ENCODE measurements at regions not wholly inside any gene's neighbourhood (a gene's known extent, or its start where the extent isn't known, plus 50 kb on each side); places are given as distances from the start of the nearest gene placed in this dataset.
"Not testable (repeated sequence)": the region's sequence is repeated elsewhere in the genome, so short reads cannot be mapped to it uniquely, and the experiment has no call there.

DNA sequence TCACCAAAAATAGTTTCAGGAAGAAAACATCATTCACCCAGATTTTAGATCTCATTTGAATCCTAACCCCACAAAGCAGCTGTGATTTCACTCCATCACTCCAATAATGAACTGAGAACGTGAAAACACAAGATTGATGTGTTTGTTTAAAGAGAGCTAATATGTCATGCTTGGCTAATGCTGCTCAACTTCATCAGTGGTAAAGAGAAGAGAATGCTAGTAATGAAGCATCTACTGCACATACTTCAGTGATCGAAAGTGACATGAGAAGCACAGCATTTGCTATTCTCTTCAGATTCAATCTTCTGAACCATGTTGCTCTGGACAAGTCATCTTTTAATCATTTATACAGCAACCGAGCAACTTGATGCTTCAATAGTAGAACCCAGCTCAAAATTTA, 874.7 kb downstream of the EFNA5 start:
- TF ChIP-seq CTCF (IDR thresholded peaks at IDR 0.05; ENCODE audit: low read depth, low read length, missing control alignments), result no peak
- no peak for DNase-seq (ENCODE audit: low read depth)
- in situ Hi-C loops (cut with HindIII; ENCODE audit: low sequenced_read_pairs), result no loop called here
- H3K4me3 ChIP-seq (ENCODE audit: low read depth, low read length), result no peak overlapping the region

DNA sequence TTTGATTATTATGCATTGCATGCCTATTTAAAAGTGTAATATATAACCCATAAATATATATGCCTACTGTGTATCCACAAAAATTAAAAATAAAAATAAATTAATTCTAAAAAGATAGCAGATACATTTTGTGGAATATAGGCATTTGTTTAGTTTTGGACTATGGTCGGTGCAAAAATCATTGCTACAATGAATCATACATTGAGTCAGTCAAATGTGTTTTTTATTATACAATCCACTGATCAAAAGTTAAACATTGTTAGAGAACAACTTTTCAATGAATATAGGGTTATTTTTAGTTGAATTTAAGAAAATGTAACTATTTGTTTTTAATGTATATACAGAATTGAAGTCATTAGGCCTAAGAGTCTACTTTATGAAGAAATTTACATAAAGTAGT, 885.9 kb downstream of the EFNA5 start:
- H3K4me3 ChIP-seq (ENCODE audit: low read depth, low read length), result no peak overlapping the region
- no peak for DNase-seq (ENCODE audit: low read depth)
- TF ChIP-seq CTCF (IDR thresholded peaks at IDR 0.05; ENCODE audit: low read depth, low read length, missing control alignments), result no peak
- in situ Hi-C loops (cut with HindIII; ENCODE audit: low sequenced_read_pairs), result no loop called here

DNA sequence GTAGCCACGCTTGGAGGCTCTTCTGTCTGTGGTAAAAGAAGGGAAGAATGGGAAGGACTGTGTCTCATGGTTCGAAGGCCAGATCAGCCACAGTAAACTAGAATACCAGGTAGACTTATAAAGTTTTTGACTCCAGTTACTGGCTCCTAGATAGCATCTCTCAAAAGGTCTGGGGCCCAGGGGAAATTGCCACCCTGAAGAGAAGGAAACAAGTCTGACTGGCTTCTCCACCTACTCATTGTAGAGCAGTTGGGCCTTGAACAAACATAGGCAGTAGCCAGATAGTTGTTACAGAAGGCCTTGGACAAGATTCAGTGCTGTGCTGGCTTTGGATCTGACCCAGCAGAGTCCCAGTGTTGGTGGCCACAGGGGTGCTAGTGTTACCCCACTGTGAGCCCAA, 890.4 kb downstream of the EFNA5 start:
- DNase-seq (ENCODE audit: low read depth), result no peak
- no peak for TF ChIP-seq CTCF (IDR thresholded peaks at IDR 0.05; ENCODE audit: low read depth, low read length, missing control alignments)
- no peak overlapping the region for H3K4me3 ChIP-seq (ENCODE audit: low read depth, low read length)
- in situ Hi-C loops (cut with HindIII; ENCODE audit: low sequenced_read_pairs), result no loop called here

- DNase-seq (ENCODE audit: low read depth); H3K4me3 ChIP-seq (ENCODE audit: low read depth, low read length); in situ Hi-C loops (cut with HindIII; ENCODE audit: low sequenced_read_pairs): not testable (repeated sequence)
Measured at GRCh38 chr5:106776515-106776914, 894.2 kb downstream of the EFNA5 start.

DNA sequence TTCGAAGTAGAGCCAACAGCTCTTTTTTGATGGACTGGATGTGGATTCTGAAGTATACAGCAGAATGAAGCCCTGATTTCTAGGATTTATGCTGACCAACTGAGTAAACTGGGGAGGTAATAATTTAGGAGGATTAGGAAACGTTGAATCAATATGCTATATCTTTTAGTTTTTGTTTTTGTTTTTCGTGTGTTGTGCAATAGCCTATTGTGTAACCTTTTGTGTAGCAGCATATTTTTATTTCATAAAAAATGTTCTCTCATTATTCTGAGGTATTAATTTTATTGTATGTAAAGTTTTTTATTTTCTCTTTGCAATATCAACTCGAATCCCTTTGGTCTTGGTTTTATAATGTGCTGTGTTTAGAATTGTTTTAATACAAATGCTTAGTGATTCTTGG, 902.3 kb downstream of the EFNA5 start:
- no peak overlapping the region for H3K4me3 ChIP-seq (ENCODE audit: low read depth, low read length)
- TF ChIP-seq CTCF (IDR thresholded peaks at IDR 0.05; ENCODE audit: low read depth, low read length, missing control alignments), result no peak
- in situ Hi-C loops (cut with HindIII; ENCODE audit: low sequenced_read_pairs), result no loop called here
- DNase-seq (ENCODE audit: low read depth), result no peak

GRCh38 chr5:106766916-106767315, 903.8 kb downstream of the EFNA5 start:
- DNase-seq (ENCODE audit: low read depth), result no peak
- no peak for TF ChIP-seq CTCF (IDR thresholded peaks at IDR 0.05; ENCODE audit: low read depth, low read length, missing control alignments)
- H3K4me3 ChIP-seq (ENCODE audit: low read depth, low read length), result no peak overlapping the region
- in situ Hi-C loops (cut with HindIII; ENCODE audit: low sequenced_read_pairs), result no loop called here

DNA sequence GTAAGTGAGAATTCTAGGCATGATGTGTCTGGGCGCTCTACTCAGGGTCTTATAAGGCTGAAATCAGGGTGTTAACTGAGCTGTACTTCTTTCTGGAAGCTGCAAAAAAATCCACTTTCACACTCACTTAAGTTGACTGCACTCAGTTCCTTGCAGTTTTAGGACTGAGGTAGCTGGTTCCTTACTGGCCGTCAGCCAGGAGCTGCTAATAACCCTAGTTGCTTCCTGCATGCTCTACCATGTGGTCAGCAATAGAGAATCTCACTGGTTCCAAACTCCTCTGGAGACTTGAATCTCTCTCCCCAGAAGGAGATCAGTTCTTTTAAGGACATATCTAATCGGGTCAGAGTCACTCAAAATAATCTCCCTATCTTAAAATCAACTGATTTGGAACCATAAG, 911.2 kb downstream of the EFNA5 start:
- in situ Hi-C loops (cut with HindIII; ENCODE audit: low sequenced_read_pairs), result no loop called here
- DNase-seq (ENCODE audit: low read depth), result no peak

More for the DNA sequence above, 911.2 kb downstream of the EFNA5 start:
- TF ChIP-seq CTCF (IDR thresholded peaks at IDR 0.05; ENCODE audit: low read depth, low read length, missing control alignments), result no peak
- no peak overlapping the region for H3K4me3 ChIP-seq (ENCODE audit: low read depth, low read length)
